Pulmonary artery endothelial cell (primary cell): ENCODE measurements at regions not wholly inside any gene's neighbourhood (a gene's known extent, or its start where the extent isn't known, plus 50 kb on each side); places are given as distances from the start of the nearest gene placed in this dataset.

Experiments used
- DNase-seq: peaks from one replicate; pipeline ENCODE4 v3.0.0-alpha.2; 2011; ENCODE audit warnings: low read depth, low spot score

- DNase-seq, result no peak
Measured at GRCh38 chr2:220270481-220271070, 643.1 kb downstream of the SLC4A3 start.

GRCh38 chr2:220272656-220273055, 645.2 kb downstream of the SLC4A3 start:
- no peak for DNase-seq

- no peak for DNase-seq
Measured at GRCh38 chr2:220273082-220273481, 645.7 kb downstream of the SLC4A3 start.

- no peak for DNase-seq
Measured at GRCh38 chr2:220275454-220275853, 648.0 kb downstream of the SLC4A3 start.

GRCh38 chr2:220276741-220277444, 649.5 kb downstream of the SLC4A3 start:
- no peak for DNase-seq

DNA sequence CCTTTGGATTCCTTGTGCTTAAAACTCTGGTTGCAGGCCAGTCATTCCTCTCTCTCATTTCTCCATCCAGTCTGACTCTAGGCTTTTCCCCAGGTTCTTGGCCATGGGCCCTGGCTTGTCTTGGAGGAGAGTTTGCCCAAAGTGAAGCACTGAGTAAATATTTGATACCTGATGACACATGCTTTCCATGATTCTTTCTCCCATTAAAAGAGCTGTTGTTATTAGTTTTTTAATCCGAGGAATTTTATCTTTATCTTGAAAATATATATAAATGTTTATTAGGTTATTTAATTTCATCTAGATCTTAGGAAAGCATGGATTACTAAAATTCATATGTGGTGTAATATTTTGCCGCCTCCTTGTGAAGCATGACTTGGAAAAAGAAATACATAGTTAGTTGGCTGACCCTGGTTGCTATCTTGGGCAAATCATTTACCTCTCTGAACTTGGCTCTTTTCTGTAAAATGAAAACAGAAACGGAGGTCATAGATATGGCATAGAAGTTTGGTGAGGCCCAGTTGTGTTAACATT, 650.1 kb downstream of the SLC4A3 start:
- no peak for DNase-seq

GRCh38 chr2:220278022-220278421, 650.6 kb downstream of the SLC4A3 start:
- no peak for DNase-seq

DNA sequence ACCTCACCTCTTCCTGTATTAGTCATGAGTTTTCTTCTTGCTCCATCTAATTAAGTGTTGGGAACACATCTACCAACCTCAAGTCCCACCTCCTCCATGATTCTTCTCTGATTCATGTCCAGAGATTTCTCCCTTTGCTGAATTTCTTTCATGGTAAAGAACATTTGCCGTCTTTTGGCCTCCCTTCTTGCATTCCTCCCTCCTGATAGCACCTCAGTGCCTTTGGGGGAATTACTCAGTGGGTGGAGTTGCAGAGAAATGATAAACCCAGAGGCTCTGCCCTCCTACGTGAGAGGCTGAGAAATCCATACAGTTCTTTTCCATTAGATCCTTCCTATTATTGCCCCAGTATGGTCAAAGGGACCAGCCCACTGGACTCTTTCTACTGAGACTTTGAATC, 651.9 kb downstream of the SLC4A3 start:
- no peak for DNase-seq

DNA sequence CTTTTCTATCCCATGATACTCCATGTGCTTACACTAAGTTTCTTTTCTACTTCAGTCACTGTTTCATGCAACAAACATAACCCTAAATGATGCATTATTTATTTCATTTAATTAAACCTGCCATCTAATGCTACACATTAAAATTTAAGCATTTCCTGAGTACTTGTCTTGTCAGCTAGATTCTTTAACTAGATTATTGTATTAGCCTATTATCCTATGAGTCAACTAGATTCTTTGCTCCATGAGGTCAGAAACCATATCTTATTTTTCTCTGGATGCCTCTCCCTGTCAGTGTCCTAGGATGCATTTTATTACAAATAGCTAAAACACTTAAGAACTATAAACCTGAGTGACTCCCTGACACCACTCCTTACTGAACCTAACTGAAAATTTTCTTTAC, 652.4 kb downstream of the SLC4A3 start:
- DNase-seq, result no peak

GRCh38 chr2:220280736-220281135, 653.3 kb downstream of the SLC4A3 start:
- no peak for DNase-seq

DNA sequence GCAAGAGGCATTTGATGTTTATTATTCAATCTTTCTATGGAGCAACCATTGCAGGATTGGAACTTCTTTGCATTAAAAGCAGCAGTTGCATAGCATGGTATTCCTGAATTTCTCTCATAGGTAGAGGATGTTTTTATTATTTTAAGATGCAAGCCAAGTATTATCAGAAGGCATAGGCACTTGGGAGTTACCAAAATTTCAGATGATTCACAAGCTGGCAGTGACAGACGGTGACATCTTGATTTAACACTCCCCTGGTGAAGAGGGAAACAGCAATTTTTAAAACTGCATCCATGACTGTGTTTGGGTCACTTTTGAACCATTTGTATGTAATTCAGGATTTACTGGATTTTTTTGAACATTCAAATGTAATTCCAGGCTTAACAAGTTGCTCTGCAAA, 654.3 kb downstream of the SLC4A3 start:
- DNase-seq, result no peak

GRCh38 chr2:220282236-220282635, 654.8 kb downstream of the SLC4A3 start:
- no peak for DNase-seq

DNA sequence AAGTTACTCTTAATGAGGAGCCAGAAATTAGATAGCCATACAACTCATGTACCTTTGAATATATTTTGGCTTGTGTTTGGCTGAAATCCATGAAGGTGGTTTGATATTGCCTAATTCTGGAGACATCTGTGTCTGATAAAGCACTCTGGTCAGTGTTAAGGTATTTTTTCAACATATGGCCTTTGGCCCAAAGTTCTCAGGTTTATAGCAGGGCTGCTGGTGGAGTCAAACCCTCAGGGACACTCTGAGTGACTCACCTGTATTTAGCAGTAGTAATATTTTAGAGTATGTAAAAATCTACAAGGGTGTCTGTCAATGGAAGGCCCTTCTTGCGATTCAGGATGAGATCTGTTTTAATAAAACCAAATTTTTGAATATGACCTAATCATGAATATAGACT, 666.5 kb downstream of the SLC4A3 start:
- no peak for DNase-seq

DNA sequence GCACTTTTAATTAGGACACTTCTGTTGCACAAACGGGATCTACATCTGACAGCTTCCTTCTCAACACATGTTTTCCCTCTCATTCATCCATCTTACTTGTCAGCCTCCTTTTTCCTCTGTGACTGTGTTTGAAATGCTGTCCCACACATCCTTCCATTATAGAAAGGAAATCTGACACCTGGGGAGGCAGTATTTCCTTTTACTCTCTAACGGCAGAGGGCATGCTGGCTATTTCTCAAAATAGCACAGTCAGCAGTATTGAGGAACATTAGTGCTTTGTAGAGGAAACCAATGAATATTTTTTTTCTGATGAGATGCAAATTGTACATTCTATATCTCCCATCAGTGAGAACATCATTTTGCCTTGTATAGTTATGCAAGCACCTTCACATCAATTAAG, 668.7 kb downstream of the SLC4A3 start:
- no peak for DNase-seq

DNA sequence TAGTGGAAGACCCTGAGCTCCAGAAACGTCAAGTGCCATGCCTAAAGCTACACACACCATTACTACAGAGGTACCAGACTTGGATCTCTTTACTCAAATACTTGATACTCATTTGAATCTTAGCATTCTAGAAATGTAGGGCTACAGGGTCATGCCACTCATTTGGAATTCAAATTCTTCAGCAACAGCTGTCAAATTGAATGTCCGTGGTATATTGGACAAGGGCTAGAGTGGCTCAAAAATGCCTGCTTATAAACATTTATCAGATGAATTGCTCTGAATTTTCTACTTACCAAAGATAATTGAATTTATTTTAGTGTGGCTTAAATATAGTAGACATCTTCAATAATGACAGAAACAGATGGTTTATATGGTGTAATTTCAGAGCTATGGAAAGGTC, 669.7 kb downstream of the SLC4A3 start:
- DNase-seq, result no peak

GRCh38 chr2:220300806-220301205, 673.4 kb downstream of the SLC4A3 start:
- no peak for DNase-seq

- DNase-seq, result no peak
Measured at GRCh38 chr2:220302756-220303155, 675.3 kb downstream of the SLC4A3 start.

DNA sequence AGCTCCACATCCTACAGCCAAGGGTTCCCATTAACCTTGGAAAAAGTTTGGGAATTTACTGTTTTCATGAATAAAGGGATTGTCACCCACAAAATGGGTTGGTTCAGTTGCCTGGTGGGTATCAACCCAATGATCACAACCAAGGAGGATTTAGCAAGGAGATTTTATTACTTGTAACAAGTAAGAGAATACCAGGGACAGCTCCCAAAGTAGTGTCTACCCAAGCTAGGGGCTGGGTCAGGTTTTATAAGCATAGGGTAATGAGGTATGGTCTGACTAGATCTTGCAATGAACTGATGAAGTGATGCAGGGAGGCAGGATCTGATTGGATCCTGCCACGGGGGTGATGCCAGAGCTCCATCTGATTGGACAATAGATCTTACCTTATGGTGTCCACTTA, 681.8 kb downstream of the SLC4A3 start:
- no peak for DNase-seq

GRCh38 chr2:220310451-220310861, 683.0 kb downstream of the SLC4A3 start:
- no peak for DNase-seq

DNA sequence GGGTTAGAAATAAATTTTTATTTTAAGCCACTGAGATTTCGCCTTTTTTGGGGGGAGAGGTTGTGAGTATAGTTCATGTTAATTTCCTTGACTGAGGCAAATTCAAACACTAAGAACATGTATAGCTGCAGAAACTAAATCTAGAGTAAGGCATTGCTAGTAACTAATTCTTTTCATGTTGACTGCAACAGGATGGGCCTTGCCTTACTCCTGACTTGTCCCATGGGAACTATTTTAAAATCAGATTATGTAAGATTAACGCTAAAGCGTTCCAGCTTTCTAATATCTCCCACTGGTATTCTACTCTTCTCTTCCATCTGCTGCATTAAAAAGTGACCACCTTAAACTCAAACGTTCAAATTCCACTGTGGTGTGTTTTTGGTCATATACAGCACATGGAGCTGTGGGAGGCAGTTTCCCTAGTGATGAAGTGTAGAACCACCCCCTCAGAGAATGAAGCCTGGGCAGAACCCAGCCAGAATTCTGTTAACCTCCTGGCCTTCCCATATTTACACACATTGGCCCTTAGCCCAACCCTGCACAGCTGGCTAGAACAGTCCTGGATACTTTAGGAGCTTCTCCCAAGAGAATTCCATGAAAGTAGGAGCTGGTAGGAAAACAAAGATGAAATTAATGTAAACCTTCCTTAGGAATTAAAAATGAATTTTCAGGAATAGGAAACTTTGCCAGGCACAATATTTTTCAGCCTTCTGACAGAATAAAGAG, 687.8 kb downstream of the SLC4A3 start:
- DNase-seq, result no peak

GRCh38 chr2:220318037-220318436, 690.6 kb downstream of the SLC4A3 start:
- no peak for DNase-seq

- no peak for DNase-seq
Measured at GRCh38 chr2:220318508-220318907, 691.1 kb downstream of the SLC4A3 start.

DNA sequence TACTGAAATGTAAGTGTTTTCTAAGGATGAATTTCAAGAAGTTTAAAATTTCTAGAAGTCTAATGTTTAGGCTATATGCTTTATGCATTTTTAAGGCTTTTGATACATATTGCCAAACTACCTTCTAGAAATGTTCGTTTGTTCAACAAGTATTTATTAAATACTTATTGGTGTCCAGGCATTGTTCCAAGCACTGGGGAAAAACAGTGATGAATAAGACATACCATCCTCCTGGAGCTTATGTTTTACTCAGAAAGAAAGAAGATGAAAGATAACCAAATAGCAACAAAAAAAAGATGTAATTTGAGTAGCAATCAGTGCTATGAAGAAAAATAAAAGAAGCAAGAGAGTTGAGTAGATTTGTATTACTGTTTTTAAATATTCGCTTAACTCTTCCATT, 692.9 kb downstream of the SLC4A3 start:
- DNase-seq, result no peak
